ENCODE measurements at regions not wholly inside any gene's neighbourhood (a gene's known extent, or its start where the extent isn't known, plus 50 kb on each side); places are given as distances from the start of the nearest gene placed in this dataset.
"Not testable (repeated sequence)": the region's sequence is repeated elsewhere in the genome, so short reads cannot be mapped to it uniquely, and the experiment has no call there.

DNA sequence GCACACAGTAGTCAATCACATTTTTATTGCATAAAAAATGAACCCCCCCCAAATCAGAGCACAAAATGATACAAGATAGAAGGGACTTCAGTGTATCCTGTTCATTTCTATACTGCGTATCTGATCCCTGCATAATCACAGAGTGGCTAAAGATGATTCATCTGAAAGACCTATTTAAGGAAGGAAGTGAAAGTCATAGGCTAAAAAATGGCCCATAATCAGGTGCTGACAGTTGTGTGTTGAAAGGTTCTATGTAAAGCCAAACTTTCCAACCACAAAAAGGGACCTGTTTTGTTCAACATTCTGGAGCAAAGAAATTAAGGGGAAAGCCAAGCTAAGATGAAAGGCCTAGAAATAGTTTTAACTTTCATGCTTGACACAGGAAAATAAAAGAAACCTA lies 147.8 kb upstream of the ATP2B1 start:
- DNase-seq (ENCODE audit: low read depth) = no peak

DNA sequence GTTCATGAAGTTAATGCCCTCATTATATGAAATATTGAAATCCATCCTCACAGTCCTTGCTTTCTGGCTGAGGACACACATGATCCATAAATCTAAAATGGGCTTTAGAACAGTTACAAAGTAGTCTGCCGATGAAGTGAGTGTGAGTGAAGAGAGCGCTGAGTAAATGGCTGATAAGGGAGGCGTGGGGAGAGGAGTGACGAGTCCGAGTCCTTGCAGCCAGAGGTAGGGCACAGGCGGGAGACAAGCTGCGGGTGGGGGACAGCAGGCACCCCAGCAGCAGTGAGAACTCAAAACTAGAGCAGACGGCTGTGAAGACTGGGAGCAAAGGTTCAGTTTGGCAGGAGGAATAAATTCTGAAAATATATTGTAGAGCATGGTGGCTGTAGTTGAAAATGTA lies 140.1 kb upstream of the ATP2B1 start:
- no peak for DNase-seq (ENCODE audit: low read depth)

DNA sequence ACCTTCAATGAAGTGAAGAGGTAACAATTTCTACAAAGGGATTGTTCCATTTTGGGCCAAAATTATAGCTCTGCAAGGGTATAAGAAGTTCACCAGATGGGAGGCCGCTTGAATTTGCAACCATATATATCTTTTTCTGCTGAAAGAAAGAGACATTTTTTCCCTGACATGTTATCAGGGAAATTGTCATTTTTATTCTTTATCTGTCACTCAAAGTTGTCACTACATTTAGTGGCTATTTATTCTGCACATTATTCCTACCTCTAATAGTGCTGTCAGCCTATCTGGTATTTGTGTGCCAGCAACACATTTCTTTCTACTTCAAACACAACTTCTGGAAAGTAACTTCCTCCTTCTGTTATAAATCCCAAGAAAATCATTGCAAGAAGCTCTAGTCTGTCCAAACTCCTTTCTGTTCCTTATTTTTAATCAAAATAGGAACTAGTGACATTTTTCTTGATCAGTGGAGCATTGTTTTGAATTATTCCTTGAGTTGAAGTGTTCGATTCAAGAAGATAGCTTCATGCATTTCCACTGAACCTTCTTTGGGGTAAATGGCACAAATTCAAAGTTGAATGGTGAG lies 137.9 kb upstream of the ATP2B1 start:
- no peak for DNase-seq (ENCODE audit: low read depth)

DNA sequence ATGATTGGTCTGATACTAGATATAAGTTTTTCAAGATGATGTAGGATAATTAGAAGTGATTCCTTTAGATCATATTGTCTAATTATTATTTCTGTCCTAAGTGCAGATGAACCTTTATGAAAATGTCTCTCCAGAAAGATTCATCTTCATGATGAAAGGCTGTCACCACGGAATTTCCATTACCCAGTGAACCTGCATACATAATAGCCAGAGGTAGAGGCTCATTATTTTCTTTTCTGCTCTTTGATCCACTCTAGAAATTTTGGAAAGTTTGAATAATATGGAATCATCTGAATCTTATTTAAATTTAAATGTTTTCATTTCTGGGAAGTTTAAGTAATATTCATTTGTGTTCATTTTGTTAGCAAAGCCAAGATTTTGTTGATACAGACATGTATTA lies 137.1 kb upstream of the ATP2B1 start:
- no peak for DNase-seq (ENCODE audit: low read depth)

DNA sequence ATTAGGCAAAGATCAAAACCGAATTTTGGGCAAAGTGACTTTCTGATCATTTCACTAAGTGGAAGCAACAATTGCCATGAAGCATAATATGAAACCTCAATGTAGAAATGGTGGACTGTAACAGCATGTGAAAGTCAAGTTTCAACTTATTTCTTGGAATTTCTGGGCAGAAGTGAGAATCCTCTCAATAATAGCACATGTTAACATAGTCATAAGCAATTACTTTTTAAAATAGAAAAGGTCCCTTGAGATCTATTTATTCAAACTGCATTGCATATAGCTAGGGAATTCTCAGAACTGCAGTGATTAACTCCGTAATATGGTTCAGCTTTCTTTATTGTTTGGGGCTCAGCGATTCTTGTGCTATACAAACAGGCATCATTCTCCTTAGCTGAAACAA lies 136.7 kb upstream of the ATP2B1 start:
- no peak for DNase-seq (ENCODE audit: low read depth)

DNA sequence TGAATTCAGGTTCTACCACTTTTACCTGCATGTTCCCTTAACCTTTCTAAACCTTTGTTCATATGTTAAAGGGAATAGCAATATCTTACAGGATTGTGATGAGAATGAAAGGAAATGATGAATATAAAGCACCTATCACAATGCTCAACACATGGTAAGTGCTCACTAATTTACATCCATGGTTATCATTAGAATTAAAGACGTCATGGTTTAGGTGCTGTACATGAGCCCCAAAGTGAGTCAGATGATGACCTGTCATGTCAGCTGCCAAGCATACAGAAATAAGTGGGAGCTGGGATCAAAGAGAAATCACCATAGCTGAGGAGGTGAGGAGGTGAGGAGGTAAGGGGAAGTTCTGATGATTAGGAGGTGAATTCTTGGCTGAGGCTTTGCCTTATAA lies 135.9 kb upstream of the ATP2B1 start:
- no peak for DNase-seq (ENCODE audit: low read depth)

DNA sequence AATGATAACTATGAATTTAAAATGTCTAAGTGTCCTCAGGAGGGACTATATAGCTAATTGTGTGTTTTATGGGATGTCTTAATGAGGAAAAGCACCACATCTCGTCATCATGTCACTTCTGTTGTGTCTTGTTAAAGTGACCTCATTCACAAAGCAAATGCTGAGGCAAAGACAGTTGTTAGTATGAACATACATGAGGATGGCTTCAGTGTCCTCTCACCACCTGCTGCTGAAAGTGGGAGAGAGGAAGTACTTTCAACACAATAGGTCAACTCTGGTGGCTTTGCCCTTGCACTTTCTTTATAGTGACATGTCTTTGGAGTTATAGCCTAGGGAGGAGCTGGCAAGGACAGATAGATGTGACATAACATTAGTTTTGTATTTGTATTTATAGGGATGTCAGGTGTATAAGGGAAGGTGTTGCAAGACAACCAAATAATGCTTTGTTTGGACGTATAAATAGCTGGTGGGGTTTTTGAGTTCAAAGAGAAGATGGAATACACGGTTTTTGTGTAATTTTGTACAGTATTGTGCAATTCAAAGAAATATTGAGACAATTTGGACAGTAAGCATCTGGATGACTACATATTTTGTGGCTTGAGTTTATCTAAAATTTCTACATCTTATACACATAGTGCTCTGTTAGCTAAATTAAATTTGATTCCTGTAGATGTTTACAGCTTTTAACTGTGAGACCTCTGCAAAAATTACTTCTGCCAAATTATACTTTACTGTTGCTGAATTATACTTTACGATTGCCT lies 131.7 kb upstream of the ATP2B1 start:
- DNase-seq (ENCODE audit: low read depth) = no peak

DNA sequence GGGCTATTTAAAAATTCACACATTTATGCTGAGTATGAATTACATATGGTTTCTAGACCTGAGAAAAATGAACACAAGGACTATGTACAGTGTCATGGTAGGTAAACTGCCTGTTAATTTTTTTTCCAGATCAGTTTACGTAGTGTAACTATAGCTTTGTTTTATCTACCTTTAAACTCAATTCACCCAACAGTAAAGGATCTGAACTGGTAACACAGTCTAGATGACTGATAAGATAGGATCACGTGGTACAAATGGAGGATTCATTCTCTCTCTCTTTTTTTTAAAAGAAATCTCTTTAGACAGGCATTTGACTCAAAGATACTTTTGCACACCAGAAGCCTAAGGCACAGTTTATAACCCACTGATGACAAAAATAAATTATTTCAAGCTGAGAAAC lies 130.8 kb upstream of the ATP2B1 start:
- no peak for DNase-seq (ENCODE audit: low read depth)

DNA sequence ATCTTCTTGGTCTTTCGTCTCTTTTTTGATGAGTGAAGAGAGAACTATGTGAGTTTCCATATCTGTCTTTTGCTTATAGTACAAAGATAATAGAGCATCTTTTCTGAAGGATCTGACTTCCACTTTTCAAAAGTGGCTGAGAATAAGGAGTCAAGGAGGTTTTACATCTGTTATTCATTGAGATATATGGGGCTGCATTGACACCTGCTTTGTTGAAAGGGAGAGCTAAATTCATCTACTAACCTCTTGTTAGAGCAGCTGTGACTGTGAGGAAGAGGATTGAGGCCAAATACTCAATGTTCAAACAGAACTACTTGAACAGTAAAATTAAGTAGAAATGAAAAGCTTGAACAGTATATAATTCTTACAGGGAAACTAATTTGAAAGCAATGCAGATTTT lies 130.2 kb upstream of the ATP2B1 start:
- no peak for DNase-seq (ENCODE audit: low read depth)

DNA sequence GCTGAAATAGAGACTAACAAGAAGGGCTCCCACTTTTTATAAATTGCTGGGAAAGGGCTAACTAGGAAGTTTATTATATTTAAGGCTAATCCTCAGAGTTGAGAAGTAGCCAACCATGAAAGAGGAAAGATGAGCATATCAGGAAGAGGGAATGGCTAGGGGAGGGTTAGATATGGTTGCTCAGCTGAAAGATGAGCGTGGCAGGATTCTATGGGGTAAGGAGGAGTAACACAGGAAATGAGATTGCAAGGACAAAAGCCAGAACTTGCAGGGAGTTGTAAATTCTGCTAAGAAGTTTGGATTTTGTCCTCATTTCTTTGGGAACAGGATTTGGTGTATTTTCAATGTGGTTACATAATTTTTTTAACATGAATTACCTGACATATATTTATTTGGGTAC lies 127.4 kb upstream of the ATP2B1 start:
- DNase-seq (ENCODE audit: low read depth) = no peak

DNA sequence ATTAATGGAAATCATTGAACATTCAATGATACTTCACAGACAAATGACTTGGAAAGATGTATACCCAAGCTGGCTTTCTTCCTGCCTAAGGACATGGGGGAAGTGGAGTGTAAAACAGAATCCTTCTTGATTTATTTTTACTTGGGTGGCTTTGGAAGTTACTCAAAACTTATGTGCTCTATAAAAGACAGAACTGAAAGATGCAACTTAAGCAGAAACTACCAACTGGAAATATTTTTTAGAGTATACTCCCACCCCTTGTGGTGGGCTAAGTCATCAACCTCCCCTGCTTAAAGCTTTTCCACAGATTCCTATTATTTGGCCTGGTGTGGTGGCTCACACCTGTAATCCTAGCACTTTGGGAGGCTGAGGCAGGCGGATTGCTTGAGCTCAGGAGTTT lies 126.0 kb upstream of the ATP2B1 start:
- no peak for DNase-seq (ENCODE audit: low read depth)

DNA sequence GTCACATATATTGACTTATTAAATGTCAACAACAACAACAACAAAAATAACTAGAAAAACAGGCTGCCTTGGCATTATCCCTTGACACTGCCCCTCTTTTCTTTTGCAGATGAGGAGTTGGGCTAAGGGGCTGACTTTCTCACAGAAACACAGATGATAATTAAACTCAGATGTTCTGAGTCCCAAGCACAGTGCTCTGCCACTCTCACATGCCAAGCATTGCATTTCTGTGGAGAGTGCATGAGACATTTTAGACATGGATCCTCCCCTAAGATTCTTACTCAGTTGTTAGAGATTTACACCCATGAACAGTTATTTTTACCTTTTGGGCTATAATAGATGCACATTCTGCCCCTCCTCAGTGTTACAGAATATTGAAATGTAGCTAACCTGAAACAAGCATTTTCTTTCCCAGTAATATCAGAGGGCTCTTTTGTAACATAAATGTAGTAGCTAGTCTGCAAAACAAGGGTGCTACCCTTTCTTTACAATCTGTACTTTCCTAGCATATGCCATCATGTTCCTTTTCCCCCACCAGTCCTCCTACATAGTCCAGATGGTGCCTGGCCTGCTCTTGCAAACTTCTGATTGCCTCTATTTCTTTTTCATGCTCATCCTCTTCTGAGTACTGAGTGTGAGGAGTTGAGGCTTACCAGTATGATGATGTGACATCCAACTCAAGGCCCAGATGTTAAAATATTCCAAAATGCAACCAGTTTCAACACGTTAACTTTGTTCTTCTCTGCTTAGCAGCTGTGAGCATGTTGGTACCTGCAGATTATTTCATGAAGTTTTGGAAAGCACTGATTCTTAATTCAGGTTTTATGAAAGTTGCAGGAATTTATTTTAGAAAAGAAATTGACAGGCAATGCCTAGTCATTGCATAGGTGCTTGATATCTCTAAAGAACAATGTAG lies 125.0 kb upstream of the ATP2B1 start:
- no peak for DNase-seq (ENCODE audit: low read depth)

DNA sequence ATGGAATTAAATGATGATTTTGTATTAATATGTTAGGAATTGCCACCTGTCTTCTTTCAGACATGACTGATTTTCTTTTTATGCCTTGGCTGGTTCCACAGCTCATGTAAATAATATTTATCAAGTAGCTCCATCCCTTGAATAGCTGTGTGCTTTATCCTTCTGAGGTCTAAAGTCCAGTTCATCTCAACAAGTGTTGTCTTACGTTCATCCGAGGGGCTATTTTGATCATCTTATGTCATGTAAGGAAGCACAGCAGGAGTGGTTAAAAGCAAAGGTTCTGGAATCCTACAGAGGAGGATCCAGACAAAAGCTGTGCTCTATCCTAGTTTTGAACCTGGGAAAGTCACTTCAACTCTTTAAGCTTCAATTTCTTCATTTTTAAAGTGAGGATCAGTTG lies 123.7 kb upstream of the ATP2B1 start:
- DNase-seq (ENCODE audit: low read depth) = no peak

DNA sequence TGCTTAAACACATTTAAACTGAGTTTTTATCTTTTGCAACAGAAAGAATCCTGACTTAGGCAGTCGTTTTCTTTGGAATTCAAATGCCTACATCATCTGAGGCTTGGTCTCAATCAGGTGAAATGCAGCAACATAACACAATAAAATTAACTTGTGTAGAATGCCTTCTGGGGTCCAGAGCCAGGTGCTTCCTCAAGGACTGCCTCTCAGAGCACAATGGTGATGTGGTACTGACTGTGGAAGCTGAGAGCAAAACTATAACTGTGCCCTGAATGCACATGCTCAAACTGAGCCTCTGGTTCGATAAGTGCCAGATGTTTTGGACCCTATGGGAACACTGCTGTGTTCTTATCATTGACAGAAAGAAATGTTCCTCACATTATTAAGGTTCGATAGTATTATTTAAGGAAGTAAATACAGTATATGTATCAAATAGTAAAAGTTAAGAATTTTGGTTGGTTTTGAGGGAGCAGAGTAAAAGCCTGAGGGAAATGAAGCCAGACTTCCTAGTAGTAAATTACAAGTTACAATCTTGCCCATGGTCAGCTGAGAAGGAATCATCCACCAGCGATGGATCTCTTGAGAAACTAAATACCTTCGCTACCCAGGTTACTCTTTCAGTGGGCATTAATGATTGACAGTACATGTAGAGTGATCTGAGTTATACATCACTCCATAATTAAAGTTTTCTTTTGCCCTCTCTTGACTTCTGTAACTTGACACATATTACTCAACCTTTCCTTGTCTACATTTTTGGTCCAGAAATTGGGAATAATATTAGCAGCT lies 122.9 kb upstream of the ATP2B1 start:
- DNase-seq (ENCODE audit: low read depth) = no peak

DNA sequence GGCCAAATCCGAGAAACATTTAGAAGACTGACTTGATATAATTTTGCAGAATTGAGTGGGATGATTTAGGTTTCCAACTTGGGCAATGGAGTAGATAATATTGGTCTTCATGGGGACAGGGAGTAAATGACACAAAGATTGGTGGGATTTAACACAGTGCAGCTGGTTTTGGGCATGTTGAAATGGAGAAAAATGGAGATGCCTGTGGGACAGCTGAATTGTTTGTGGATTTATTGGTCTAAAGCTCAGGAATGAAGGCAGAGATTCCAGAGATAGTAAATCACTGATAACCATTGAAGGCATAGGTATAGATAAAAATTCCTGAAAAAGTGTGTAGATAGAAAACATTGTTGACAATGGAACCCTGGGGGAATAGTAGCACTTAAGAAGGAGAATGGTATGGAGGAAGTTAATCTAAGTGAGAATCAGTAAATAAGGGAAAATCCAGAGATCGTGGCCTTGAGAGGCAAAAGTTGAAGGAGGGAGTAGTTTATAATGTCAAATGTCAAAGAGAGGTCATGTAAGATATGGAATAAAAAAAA lies 120.9 kb upstream of the ATP2B1 start:
- DNase-seq (ENCODE audit: low read depth) = no peak

DNA sequence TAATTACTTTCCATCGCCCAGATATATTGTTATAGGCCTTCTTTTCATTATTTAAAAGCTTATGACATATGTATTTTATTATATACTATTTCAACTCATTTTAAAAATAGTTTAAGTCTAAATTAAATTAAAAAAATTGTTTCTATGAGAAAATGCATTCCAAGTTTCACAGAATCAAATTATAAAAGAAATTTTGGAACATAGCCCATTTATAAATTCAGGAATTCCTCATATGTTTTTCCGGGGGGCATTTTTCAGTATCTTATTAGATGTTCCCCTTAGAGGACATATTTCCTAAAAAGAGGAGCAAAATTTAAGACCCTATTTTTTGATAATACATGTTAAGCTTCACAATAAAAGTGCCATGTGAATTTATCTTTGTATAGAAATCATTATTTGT lies 119.9 kb upstream of the ATP2B1 start:
- DNase-seq (ENCODE audit: low read depth) = no peak

DNA sequence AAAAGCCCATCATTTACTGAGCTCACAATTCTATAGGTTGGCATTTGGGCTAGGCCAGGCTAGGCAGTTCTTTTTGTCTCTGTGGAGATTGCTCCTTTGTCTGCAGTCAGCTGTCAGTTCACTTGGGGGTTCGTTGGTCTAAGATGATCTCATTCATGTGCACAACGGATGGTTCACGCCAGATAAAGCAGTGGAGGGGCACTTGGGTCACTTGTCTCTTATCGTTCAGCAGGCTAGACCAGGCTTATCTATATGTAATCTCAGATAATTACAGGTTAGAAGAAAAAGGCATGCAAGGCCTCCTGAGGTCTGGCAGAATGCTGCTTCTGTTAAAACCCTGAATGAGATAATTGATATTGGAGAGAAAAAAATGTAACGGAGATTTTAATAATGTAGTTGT lies 119.0 kb upstream of the ATP2B1 start:
- DNase-seq (ENCODE audit: low read depth) = no peak

DNA sequence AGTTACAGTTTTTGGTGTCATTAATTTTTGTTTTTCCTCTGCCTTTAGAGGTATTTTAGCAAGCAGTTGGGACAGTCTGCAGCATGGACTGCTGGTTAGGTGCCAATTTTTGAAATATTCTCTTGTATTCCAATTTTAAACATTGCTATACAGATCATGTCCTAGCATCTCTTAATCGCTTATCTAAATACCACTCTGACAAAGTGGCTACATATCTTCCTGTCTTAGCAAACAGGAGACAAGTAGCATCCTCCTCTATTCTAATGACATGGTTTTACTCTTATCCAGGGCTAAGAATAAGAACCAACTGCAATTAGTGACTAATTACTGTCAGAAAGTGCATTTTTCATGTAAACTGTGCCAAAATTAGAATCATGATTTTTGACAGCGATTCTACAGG lies 117.8 kb upstream of the ATP2B1 start:
- no peak for DNase-seq (ENCODE audit: low read depth)

DNA sequence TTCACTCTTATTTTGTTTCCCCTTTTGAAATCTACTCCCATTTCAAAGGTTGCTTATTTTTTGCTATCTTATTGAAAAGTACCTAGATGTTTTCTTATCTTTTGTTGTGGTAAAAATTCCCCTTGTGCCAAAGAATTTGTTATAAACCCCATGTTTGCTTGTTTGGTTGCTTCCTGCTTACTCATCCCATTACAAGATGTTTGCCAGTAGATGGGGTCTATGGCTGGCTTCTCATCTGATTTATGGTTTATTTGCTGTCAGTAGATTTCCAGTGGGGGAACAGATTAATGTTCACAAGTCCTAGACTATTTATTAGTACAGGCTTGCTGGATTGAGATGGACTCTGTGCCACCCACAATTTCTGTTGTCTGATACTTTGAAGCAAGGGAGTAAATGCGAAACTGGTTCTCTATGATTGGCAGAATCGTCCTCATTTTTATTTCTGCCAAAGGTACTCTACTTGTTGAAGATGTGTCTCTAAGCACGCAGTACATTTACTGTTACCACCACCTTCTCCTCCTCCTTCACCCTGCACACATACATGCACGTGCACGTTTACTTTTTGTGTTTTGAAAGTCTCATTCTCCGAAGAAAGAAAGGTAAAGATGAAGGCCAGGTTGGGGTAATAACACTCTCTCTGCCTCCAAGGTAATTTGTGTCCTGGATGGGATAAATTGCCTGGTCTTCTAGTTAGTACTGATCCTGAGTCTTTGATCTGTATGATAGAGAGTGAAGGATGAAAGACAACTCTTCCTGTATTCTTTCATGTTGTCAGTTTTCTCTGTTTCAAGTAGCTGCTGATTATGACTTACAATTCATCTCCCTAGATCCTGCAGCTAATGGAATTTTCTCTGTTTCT lies 117.2 kb upstream of the ATP2B1 start:
- DNase-seq (ENCODE audit: low read depth) = no peak

DNA sequence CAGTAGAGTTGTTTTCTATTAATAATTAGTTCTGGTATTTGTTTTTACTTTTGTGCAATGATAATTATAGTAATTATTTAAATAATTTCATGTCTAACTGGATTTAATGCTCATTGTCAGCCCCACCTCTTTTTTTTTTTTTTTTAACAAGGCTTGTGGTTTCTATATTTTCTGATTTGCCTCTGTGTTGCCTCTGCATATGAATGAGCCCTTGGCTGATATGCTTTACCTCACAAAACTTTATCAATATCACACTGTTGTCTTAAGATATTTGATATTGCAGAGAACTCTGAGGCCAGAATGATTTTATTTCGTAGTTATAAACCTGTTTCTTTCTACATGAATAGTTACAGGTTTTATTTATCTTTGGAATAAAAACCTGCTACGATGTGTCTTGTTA lies 116.2 kb upstream of the ATP2B1 start:
- DNase-seq (ENCODE audit: low read depth) = no peak

DNA sequence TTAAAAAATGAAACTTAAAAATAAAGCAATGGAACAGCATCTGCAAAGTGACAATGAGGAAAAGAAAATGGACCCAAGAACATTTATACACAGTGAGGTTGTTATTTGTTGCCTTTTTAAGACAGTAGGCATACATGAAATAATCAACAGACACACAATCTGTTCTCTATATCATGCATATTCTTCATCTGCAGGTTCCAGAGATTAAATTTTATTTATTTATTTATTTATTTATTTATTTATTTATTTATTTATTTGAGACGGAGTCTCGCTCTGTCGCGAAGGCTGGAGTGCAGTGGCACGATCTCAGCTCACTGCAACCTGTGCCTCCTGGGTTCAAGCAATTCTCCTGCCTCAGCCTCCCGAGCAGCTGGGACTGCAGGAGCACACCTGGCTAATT lies 114.4 kb upstream of the ATP2B1 start:
- DNase-seq (ENCODE audit: low read depth) = not testable (repeated sequence)
